Spleen (tissue), 11 donors: ENCODE measurements at regions not wholly inside any gene's neighbourhood (a gene's known extent, or its start where the extent isn't known, plus 50 kb on each side); places are given as distances from the start of the nearest gene placed in this dataset.

Experiments
- DNase-seq: peaks from one replicate; pipeline ENCODE4 v3.0.0-alpha.2; 2020
- H3K27ac ChIP-seq, 8 donors: fragments of 200-600 bp; sonication (generic) in 7 of 8; 1 replicate in 4 of 8; 2 replicates in 4 of 8; pipeline versions ENCODE4 v1.5.0 to v1.8.0; 2016 to 2021; ENCODE audit warnings: inconsistent platforms in 4 of 8, mild to moderate bottlenecking in 4 of 8, moderate library complexity in 1 of 8
- H3K27me3 ChIP-seq, 7 donors: fragments of 200-600 bp; sonication (generic) in 6 of 7; replicated peaks in 1 of 7; 1 replicate in 4 of 7; 2 replicates in 3 of 7; pipeline versions ENCODE4 v1.5.0 to v1.8.0; 2016 to 2021; ENCODE audit warnings: inconsistent platforms in 3 of 7, mild to moderate bottlenecking in 1 of 7
- H3K36me3 ChIP-seq, 6 donors: fragments of 200-600 bp; sonication (generic) in 5 of 6; 1 replicate in 4 of 6; 2 replicates in 2 of 6; pipeline versions ENCODE4 v1.5.0 to v1.8.0; 2016 to 2021; ENCODE audit warnings: inconsistent platforms in 2 of 6
- H3K4me1 ChIP-seq, 6 donors: fragments of 200-600 bp; sonication (generic) in 5 of 6; 1 replicate in 3 of 6; 2 replicates in 3 of 6; pipeline versions ENCODE4 v1.5.0 to v1.8.0; 2016 to 2021; ENCODE audit warnings: inconsistent platforms in 3 of 6
- H3K4me3 ChIP-seq, 8 donors: fragments of 200-600 bp; sonication (generic) in 7 of 8; 1 replicate in 4 of 8; 2 replicates in 4 of 8; pipeline versions ENCODE4 v1.5.0 to v1.8.0; 2016 to 2021; ENCODE audit warnings: inconsistent platforms in 4 of 8, mild to moderate bottlenecking in 4 of 8, moderate library complexity in 2 of 8
- H3K9me3 ChIP-seq, 8 donors: fragments of 200-600 bp; sonication (generic) in 7 of 8; 1 replicate in 4 of 8; 2 replicates in 4 of 8; pipeline versions ENCODE4 v1.5.0 to v1.8.0; 2016 to 2021; ENCODE audit warnings: inconsistent platforms in 4 of 8
- POLR2A ChIP-seq, 3 donors: fragments of 450-650 bp; IDR thresholded peaks; one replicate each; pipeline ENCODE4 v1.5.1; 2017; ENCODE audit warnings: antibody characterized with exemption in 3 of 3, mild to moderate bottlenecking in 1 of 3
- POLR2AphosphoS5 ChIP-seq, 3 donors: sonication (generic); formaldehyde crosslinking; IDR thresholded peaks; one replicate each; pipeline ENCODE4 v1.5.1; 2017; ENCODE audit warnings: antibody characterized with exemption in 3 of 3
- WGBS, 5 donors: extraction: QIAGEN DNeasy Blood & Tissue Kit in 3 of 5; methylation state at CpG; one replicate each; pipeline versions ENCODE4 v1.1.5 to v1.1.7; 2013 to 2018; 5-methylcytosine and 5-hydroxymethylcytosine counted together
- intact Hi-C: fragments of 100-400 bp; cut with DNase I; formaldehyde crosslinking; loops from one replicate; pipeline ENCODE4 v1.15.0; 2023; ENCODE audit warnings: low total_unique reads
- TF ChIP-seq, protein P1 (sequence below), 11 experiments: fragments of 200-600 bp in 7 of 11; fragments of 450-650 bp in 4 of 11; sonication (generic) in 4 of 11; IDR thresholded peaks in 8 of 11; conservative IDR thresholded peaks in 3 of 11; 1 replicate in 7 of 11; 2 replicates in 4 of 11; pipeline versions ENCODE4 v1.4.0 to v1.8.0; 2016 to 2021; ENCODE audit warnings: antibody characterized with exemption in 11 of 11, inconsistent platforms in 4 of 11, mild to moderate bottlenecking in 1 of 11
- donor health status: healthy with polysubstance abuse.
- donor health status: DM: no; HTN: no; CAD: no; lungs with moderate emphysema.
- donor health status: DM: no; HTN: no; CAD: no.
- donor health status: Bipolar disorder and iron deficiency.
- donor health status: healthy.
- donor health status: DM: no; HTN: no; CAD: no.
- donor health status: DM: yes; HTN: yes; CAD: no.

DNA sequence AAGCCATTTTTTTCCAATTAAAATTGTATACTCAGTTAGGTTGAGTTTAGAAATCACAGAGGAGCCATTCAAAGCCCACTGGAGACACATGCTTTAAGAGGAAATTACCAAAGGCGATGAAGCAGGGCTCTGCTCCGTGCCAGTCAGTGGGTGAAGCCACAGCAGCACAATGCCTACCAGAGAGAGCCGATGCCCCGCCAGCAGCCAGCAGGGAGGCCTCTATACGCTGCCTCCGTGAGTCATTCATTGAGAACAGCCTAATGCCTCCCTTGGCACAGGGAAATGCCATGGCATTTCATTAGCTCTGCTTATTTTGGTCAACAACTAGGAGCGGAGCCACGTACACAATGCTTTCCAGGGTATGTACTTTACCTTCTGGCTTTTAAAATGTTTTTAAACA lies 197.8 kb upstream of the FRMD6 start:
- H3K9me3 ChIP-seq, result no peaks in the 10 kb centered on the region
- WGBS, 5 donors, result 88 to 92% (median 90%) methylated on average over 8 of the region's 8 CpGs
- no peak overlapping the region for H3K4me3 ChIP-seq
- H3K4me1 ChIP-seq, result peaks cover 0 to 2% (median 0%) of the 10 kb centered on the region in 6 donors
- H3K27me3 ChIP-seq, result no peaks in the 10 kb centered on the region
- DNase-seq, result no peak
- TF ChIP-seq POLR2AphosphoS5 (IDR thresholded peaks at IDR 0.05) (no peak), POLR2A (IDR thresholded peaks at IDR 0.05) (no peak)
- TF ChIP-seq, protein P1, sequence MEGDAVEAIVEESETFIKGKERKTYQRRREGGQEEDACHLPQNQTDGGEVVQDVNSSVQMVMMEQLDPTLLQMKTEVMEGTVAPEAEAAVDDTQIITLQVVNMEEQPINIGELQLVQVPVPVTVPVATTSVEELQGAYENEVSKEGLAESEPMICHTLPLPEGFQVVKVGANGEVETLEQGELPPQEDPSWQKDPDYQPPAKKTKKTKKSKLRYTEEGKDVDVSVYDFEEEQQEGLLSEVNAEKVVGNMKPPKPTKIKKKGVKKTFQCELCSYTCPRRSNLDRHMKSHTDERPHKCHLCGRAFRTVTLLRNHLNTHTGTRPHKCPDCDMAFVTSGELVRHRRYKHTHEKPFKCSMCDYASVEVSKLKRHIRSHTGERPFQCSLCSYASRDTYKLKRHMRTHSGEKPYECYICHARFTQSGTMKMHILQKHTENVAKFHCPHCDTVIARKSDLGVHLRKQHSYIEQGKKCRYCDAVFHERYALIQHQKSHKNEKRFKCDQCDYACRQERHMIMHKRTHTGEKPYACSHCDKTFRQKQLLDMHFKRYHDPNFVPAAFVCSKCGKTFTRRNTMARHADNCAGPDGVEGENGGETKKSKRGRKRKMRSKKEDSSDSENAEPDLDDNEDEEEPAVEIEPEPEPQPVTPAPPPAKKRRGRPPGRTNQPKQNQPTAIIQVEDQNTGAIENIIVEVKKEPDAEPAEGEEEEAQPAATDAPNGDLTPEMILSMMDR (IDR thresholded peaks at IDR 0.05 in 8 of 11, conservative IDR thresholded peaks at IDR 0.05 in 3 of 11), result no peak
- no peak overlapping the region for H3K27ac ChIP-seq
- H3K36me3 ChIP-seq, result no peaks in the 10 kb centered on the region
- intact Hi-C loops, result no loop called here

DNA sequence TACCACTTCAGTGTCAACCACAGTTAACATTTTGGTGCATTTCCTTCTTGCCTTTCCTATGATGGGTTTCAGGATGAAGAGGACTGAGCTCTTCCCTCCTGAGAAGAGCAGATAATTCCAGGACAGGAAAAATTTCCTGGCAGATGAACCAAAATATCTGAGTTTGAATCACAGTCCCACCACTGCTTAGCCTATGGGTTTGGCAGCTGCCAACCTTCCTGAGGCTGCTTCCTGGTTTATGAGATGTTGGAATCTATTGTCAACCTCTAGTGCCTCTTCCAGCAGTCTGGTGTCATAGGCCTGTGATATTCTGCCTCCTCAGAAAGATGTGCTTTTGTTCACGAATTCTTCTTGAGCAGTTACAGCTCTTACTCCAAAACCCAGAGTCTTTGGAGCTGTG lies 197.4 kb upstream of the FRMD6 start:
- 45 to 80% (median 55%) methylated on average over 1 of the region's 1 CpG for WGBS, 5 donors
- intact Hi-C loops, result no loop called here
- no peak overlapping the region for H3K4me3 ChIP-seq

DNA sequence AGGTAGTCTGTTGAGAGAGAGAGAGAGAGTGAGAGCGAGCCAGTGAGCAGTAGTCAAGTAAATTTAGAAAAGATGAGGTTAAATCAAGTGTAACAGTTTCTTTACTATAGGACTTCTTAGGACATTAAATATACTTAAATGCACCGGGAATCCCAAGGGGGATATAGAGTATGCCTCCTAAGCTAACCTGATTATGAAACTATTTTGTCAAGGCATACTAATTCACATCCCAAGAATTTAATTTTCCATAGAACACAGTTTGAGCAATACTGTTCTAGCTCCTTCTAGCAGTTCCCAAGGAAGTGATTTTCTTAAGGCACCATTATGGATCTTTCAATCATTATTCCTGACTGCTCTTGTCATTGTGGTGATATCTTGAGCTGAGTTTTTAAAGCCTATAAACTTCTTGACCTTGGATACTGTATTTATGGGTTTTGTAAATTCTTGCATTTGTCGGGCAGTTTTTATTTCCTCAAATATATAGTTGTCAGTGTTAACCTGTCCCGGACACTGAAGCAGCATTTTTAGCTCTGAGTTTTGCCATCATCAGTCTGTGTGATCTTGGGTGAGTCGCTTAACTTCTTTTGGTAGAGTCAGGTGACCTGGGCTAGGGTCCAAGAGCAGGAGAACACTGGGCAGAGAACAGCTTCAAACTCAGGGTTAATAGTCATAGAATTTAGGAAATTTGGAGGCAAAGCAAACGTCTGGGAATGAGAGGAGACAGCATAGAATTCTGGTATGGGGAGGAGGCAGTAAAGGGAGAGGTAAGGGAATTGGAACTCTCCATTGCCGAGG lies 196.5 kb upstream of the FRMD6 start:
- no peak for DNase-seq
- Histone ChIP-seq H3K36me3 (no peaks in the 10 kb centered on the region), H3K4me1 (no peaks in the 10 kb centered on the region), H3K27ac (no peak overlapping the region), H3K4me3 (no peak overlapping the region), H3K27me3 (no peaks in the 10 kb centered on the region), H3K9me3 (no peaks in the 10 kb centered on the region)
- 71 to 81% (median 80%) methylated on average over 7 of the region's 7 CpGs for WGBS, 5 donors
- intact Hi-C loops, result no loop called here
- TF ChIP-seq POLR2AphosphoS5 (IDR thresholded peaks at IDR 0.05), result no peak
- TF ChIP-seq, protein P1 (IDR thresholded peaks at IDR 0.05 in 8 of 11, conservative IDR thresholded peaks at IDR 0.05 in 3 of 11), result no peak
- TF ChIP-seq POLR2A (IDR thresholded peaks at IDR 0.05), result no peak

More for the DNA sequence above, 197.4 kb upstream of the FRMD6 start:
- TF ChIP-seq POLR2AphosphoS5 (IDR thresholded peaks at IDR 0.05) (no peak), POLR2A (IDR thresholded peaks at IDR 0.05) (no peak)
- TF ChIP-seq, protein P1 (IDR thresholded peaks at IDR 0.05 in 8 of 11, conservative IDR thresholded peaks at IDR 0.05 in 3 of 11), result no peak
- Histone ChIP-seq H3K4me1 (no peaks in the 10 kb centered on the region), H3K27me3 (no peaks in the 10 kb centered on the region), H3K9me3 (no peaks in the 10 kb centered on the region), H3K27ac (no peak overlapping the region), H3K36me3 (no peaks in the 10 kb centered on the region)
- DNase-seq, result no peak

DNA sequence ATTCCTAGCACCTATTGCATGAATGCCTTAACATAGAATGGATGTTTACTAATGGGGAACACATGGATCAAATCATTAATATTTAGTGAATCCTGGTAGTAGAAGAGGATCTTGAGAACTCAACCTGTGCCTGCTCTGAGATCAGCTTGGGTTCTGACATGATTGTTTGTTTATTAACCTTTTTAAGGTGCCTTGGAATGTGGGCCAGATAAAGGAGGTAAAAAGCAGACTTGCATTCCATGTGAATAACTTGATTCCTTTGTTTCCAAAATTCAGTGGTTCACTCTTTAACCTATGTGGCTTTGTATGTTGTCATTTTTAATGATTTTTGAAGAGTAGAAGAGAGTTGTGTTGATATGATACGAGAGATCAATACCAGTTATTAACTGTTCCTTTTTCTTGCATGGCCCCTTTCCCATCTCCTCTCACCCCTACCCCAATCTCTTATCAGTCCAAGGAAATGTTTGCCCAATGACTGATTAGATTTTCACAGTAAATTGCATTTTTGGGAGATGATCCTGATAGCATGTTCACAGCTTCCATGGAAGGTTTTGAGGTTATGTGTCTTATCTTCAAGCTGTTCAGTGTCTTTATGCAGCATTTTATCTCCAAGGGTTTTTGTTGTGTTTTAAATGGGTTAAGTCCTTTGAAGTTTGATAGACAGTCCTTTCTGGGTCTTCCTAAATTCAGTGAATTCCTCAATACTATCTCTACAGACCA lies 193.7 kb upstream of the FRMD6 start:
- intact Hi-C loops, result no loop called here
- 0 to 97% (median 89%) methylated on average over 1 of the region's 1 CpG for WGBS, 5 donors
- H3K4me1 ChIP-seq, result no peaks in the 10 kb centered on the region

More for the DNA sequence above, 193.7 kb upstream of the FRMD6 start:
- no peaks in the 10 kb centered on the region for H3K36me3 ChIP-seq
- H3K27ac ChIP-seq, result no peak overlapping the region
- H3K27me3 ChIP-seq, result no peaks in the 10 kb centered on the region
- DNase-seq, result no peak
- no peak for TF ChIP-seq POLR2A (IDR thresholded peaks at IDR 0.05)
- TF ChIP-seq POLR2AphosphoS5 (IDR thresholded peaks at IDR 0.05), result no peak
- H3K9me3 ChIP-seq, result no peaks in the 10 kb centered on the region
- no peak overlapping the region for H3K4me3 ChIP-seq
